ENCODE measurements at regions not wholly inside any gene's neighbourhood (a gene's known extent, or its start where the extent isn't known, plus 50 kb on each side); places are given as distances from the start of the nearest gene placed in this dataset.

DNA sequence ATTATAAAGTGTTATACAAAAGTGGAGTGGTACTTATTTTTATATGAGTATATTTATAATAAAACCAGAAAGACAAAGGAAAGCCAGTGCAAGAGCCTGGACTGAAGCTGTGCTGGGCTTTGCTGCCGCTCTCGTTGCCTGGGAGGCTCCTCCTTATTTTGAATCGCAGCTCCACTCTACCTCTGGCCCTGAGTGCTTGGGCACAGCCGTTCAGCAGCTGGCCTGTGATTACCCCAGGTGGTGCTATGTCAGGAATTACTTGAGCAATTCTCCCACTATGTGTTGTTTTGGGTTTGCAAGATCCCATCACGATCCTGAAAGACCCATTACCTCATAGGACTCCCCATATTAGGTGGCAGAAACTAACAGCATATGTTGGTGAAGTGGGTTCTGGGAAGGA, 53.0 kb upstream of the LCLAT1 start:
- H3K9ac ChIP-seq (ENCODE audit: low read length): no peak overlapping the region
- H3K36me3 ChIP-seq (replicated peaks; ENCODE audit: low read depth, low read length): no peaks in the 10 kb centered on the region
- no peaks in the 10 kb centered on the region; the same call in 1 of the 2 replicates for H3K9me3 ChIP-seq (ENCODE audit: insufficient read depth, low read length)
- H3K4me2 ChIP-seq (ENCODE audit: low read length): no peak overlapping the region
- H2AFZ ChIP-seq (ENCODE audit: low read depth, low read length): no peak overlapping the region
- H3K4me3 ChIP-seq (ENCODE audit: low read length): no peak overlapping the region
- no peak overlapping the region for H3K27ac ChIP-seq (ENCODE audit: low read length)
- no peaks in the 10 kb centered on the region for H3K79me2 ChIP-seq (ENCODE audit: low read length)
- H3K27me3 ChIP-seq (ENCODE audit: low read depth, low read length): peaks cover 44% of the 10 kb centered on the region
- H4K20me1 ChIP-seq (ENCODE audit: insufficient read depth, low read length): no peaks in the 10 kb centered on the region
- no peaks in the 10 kb centered on the region for H3K4me1 ChIP-seq (ENCODE audit: low read length)
- TF ChIP-seq, protein P1, sequence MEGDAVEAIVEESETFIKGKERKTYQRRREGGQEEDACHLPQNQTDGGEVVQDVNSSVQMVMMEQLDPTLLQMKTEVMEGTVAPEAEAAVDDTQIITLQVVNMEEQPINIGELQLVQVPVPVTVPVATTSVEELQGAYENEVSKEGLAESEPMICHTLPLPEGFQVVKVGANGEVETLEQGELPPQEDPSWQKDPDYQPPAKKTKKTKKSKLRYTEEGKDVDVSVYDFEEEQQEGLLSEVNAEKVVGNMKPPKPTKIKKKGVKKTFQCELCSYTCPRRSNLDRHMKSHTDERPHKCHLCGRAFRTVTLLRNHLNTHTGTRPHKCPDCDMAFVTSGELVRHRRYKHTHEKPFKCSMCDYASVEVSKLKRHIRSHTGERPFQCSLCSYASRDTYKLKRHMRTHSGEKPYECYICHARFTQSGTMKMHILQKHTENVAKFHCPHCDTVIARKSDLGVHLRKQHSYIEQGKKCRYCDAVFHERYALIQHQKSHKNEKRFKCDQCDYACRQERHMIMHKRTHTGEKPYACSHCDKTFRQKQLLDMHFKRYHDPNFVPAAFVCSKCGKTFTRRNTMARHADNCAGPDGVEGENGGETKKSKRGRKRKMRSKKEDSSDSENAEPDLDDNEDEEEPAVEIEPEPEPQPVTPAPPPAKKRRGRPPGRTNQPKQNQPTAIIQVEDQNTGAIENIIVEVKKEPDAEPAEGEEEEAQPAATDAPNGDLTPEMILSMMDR (IDR thresholded peaks at IDR 0.05; ENCODE audit: low read depth, low read length): no peak
- no peak for TF ChIP-seq EZH2phosphoT487 (IDR thresholded peaks at IDR 0.05; ENCODE audit: low read depth)

DNA sequence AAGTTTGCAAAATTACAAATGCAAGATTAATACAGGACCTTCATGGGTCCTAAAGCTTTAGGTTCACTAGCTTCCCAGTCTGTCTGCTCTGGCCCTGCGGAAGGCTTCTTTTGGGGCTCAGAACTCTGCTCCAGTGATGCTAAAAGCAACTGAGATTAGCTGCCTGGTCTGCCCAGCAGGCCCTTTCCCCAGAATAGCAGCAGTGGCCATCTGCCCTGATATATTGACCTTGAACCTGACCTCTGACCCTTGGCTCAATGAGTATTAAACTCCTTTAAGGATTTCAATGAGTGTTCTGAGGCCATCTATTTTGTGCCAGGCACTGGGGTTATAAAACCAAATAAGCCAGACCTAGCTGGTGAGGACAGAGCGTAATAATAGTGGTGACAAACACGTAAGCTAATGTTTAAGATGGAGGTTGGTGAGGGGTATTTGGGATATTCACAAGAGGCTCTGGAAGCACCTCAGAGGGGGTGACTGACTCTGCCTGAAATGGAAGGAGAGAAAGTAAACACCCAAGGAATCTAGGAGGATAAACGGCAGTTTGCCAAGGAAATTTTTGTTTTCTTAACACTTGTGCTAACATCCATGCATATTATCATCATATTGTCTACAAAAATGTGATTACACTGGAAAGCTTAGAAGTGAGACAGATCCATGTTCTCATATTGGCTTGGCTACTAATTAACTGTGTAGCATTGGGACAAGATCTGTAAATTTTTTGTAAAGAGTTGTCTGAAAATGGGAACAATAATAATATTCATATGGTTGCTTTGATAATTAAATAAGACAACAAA, 50.4 kb upstream of the LCLAT1 start:
- TF ChIP-seq EZH2phosphoT487 (IDR thresholded peaks at IDR 0.05; ENCODE audit: low read depth): no peak
- no peak overlapping the region for H3K9ac ChIP-seq (ENCODE audit: low read length)
- H4K20me1 ChIP-seq (ENCODE audit: insufficient read depth, low read length): no peaks in the 10 kb centered on the region
- no peaks in the 10 kb centered on the region for H3K79me2 ChIP-seq (ENCODE audit: low read length)
- H3K4me2 ChIP-seq (ENCODE audit: low read length): no peak overlapping the region
- no peak overlapping the region for H2AFZ ChIP-seq (ENCODE audit: low read depth, low read length)
- no peak overlapping the region for H3K27ac ChIP-seq (ENCODE audit: low read length)
- H3K36me3 ChIP-seq (replicated peaks; ENCODE audit: low read depth, low read length): no peaks in the 10 kb centered on the region
- H3K4me1 ChIP-seq (ENCODE audit: low read length): no peaks in the 10 kb centered on the region
- H3K9me3 ChIP-seq (ENCODE audit: insufficient read depth, low read length): no peaks in the 10 kb centered on the region; the same call in 1 of the 2 replicates
- no peak overlapping the region for H3K4me3 ChIP-seq (ENCODE audit: low read length)
- H3K27me3 ChIP-seq (ENCODE audit: low read depth, low read length): peaks cover 45% of the 10 kb centered on the region
